ENCODE measurements at regions not wholly inside any gene's neighbourhood (a gene's known extent, or its start where the extent isn't known, plus 50 kb on each side); places are given as distances from the start of the nearest gene placed in this dataset.
"Not testable (repeated sequence)": the region's sequence is repeated elsewhere in the genome, so short reads cannot be mapped to it uniquely, and the experiment has no call there.

DNA sequence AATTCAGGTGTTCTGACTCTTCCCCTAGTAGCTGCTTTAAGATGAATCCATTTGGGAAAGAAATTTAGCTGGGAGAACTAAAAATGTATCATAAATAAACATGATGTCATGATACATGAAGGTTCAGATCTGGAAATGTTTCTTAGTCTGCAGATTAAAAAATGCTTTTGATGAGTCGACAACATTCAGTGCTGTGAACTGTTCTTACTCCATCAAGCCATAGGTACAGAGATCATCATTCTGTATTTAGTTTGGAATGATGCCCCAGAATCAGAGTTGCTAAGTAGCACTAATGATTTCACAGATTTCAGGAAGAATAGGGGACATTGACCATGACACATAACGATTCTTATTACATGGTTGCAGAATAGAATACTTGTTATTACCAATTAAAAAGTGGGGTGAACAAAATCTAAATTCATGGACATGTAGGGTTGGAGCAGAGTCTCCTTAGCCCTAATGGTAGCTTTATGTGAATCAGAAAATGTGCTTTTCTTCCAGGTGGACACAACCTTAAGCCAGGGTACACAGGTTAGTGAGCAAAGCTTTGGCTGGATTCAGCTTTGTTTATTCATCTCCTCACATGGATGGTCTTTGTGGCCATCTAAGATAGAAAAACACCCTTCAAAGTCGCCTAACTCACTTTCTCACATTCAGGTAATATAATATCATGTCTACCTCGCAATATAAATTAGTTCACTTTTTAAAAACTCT, 205.4 kb upstream of the SEL1L start:
- DNase-seq (ENCODE audit: low read depth in 2 of 3, low spot score in 2 of 3): no peak

DNA sequence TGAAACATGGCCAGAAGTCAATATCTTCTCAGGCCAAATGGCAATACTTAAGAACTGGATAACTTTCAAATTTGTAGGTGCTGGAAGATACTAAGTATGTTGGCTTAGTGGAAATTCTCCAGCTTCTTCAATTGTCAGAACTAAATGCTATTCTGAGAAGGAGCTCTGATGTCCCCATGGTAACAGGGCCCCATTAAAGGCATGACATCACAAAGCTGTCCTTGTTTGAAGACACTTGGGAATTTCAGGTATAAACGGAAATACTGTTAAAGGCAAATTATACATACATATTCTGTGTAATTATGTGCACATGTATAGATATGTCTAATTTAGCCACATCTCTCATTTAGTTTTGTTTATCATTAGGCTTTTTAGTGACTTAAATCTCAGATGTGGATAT, 210.0 kb upstream of the SEL1L start:
- DNase-seq (ENCODE audit: low read depth in 2 of 3, low spot score in 2 of 3): no peak

DNA sequence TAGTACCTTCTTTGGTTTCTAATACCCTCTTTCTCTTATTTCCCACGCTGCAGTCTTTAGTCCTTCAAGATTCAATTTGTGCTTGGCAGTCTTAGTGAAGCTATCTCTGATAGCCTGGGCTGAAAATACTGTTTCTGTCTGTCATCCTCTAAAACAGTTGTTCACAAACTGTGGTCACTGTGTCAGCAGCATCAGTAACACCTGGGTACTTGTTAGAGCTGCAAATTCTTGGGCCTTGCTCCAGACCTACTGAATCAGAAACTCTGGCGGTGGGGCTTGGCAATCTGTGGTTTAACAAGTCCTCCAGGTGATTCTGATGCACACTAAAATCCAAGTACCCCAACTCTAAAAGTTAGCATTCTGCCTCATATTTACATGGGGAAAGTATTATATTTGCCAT, 217.5 kb upstream of the SEL1L start:
- DNase-seq (ENCODE audit: low read depth in 2 of 3, low spot score in 2 of 3): no peak

DNA sequence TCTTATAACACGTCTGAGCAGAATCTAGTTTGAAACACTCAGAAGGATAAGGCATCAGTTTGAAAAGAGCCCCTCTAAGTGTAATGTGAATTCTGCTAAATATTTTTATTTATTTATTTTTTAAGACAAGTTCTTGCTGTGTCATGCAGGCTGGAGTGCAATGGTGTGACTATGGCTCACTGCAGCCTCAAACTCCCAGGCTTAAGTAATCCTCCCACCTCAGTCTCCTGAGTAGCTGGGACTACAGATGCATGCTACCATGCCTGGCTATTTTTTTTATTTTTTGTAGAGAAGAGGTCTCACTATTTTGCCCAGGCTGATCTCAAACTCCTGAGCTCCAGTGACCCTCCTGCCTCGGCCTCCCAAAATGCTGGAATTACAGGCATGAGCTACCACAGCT, 225.9 kb upstream of the SEL1L start:
- DNase-seq (ENCODE audit: low read depth in 2 of 3, low spot score in 2 of 3): no peak

DNA sequence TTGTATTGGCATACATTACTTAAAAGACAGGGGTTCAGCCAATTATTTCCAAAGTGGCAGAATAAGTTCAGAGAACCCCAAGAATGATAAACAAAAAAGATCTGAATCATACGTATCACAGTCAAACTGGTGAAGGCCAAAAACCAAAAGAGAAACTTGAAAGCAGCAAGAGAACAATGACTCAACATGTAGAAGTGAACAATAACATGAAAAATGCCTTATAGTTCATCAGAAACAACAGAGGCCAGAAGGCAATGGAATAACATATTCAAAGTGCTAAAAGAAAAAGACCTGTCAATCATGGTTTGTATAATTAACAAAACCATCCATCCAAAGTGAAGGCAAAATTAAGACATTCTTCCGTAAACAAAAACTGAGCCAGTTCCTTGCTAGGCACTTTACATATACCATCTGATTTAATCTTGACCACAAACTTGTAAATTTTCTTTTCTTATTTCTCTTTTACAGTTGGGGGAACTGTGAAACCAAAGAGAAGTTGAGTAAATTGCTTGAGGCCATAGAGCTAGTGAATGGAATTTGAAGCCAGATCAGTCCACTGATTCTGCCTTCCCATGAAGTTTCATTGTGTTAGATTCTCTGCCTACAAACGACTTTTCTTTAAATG, 232.1 kb upstream of the SEL1L start:
- DNase-seq (ENCODE audit: low read depth in 2 of 3, low spot score in 2 of 3): no peak

DNA sequence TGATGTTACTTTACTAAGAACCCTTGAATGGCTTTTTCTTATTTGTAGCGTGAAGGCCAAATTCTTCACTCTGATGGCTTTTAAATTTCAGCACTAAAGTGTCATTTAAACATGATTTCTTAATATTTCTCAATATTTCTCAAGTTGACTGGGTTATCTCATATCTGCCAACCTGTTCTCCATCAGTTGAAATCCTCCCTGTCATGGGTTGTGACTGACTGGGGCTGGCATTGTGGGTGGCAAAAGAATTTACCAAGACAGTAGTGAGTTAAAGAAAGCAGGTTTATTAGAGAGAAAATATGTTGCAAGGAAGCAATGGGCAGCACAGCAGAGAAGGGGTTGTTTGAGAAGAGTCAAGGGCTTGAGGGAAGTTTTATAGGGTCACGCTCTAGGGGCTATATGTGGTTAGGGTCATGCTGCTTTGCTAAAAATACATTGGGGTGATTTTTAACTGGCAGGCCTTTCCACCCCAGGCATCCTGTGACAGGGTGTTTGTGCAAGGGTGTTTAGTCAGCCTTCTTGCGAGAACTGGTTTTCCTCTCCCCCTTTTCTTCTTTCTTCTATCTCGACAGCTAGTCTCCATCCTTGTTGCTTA, 232.8 kb upstream of the SEL1L start:
- no peak for DNase-seq (ENCODE audit: low read depth in 2 of 3, low spot score in 2 of 3)

DNA sequence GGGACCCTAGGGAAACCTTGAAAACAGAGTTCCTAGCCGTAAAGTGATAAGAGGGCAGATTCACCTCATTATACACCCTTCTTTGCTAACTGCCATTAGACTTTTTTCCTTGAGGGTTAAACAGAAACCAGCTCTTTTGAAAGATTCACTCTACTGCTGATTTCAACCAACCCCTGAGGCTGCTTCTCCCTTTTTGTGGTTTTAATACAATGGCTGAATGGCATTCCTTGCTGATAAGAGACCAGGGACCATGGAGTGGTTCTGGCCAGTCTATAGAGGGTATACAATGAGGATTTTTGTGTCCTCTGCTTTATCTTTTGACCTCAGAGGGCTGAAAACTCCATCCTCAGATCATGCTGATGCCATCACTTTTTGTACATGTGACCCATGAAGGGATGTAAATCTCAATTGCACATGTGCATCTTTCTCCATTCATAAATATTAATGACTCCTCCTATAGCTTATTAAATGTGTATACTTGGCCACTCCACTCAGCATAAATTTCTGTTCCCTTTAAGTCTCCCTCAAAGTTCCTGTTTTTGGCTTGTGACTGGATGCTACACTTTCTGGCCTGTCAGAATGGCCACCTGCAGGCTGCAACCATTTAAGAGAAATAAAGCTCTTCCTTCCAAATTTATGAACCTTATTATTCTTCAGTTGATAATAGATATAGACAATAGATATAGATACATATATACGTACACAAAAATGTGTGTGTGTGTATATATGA, 233.8 kb upstream of the SEL1L start:
- no peak for DNase-seq (ENCODE audit: low read depth in 2 of 3, low spot score in 2 of 3)

DNA sequence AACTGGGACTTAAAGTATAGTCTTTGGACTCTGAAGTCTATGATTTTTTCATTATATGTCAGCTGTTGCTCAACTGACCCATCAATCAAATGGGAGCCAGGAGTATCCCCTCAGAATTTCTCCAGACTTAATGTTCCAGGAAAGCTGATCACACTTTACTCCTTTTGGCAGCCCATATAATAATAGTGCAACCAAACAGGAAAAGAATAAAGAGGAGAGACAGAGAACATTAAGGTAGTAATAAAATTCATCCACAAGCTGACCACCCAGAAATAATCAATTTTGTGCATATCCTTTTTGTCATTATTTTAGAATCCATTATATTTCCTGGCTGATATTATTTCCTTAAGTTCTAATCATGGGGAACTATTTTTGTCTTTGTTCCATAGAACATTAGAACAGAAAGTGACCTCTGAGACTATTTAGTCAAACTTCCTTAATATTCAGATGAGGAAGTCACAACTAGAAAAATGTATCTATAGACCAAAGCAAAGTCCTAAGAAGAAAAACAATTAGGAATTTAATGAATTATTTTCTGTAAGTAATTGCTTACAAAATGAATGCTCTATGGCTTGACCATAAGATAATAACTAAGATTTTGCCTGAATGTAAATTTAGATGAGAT, 238.1 kb upstream of the SEL1L start:
- DNase-seq (ENCODE audit: low read depth in 2 of 3, low spot score in 2 of 3): no peak

DNA sequence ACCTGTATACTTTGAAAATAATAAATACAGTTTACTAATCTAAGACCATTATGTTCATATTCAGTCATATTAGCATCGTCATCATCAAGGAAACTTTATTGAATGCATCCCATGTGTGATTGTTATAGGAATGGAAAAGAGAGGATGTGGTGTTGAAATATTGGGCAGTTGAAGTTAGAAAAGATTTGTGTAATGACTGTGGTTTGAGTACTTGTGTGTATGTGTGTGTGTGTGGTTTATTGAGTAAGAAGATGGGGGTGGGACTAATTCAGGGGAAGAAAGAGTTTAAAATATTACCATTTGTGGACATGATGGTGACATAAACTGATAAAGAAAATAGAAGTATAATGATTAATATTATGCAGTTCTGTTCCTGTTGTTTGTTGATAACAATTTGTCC, 238.7 kb upstream of the SEL1L start:
- DNase-seq (ENCODE audit: low read depth in 2 of 3, low spot score in 2 of 3): no peak

DNA sequence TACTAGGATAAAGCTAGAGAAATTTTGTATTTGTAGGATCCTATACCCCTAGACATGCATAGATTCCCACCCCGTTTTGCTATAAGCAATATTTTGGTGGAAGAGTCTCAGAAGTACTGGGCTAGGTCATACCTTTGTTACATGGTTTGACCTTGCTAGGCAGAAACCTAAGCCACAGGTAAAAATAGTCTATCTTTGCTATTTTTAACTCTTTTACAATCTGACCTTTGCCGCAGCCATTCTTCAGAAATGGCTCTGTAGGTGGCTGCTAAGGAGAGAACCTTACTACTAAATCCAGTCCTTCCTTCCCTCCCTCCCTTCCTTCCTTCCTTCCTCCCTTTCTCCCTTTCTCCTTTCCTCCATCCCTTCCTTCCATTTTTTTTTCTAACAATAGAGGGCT, 242.9 kb upstream of the SEL1L start:
- DNase-seq (ENCODE audit: low read depth in 2 of 3, low spot score in 2 of 3): no peak

DNA sequence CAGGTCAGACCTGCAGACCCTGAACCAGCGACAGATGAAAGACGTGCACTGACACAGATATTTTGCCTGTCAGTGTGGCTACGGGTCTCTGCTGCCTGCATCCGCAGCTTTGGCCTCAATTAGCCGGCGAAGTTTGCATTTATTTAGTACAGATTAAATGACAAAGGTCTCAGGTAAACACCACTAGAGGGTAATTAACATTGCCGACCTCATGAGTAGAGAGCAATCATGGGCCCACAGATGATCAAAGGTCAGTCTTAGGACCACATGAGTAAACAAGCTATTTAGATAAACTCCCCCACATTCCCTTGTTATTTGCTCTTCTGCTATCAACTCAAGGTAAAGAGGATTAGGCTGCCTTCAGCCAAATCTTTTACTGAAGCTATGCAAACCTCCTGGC, 248.1 kb upstream of the SEL1L start:
- not testable (repeated sequence) for DNase-seq (ENCODE audit: low read depth in 2 of 3, low spot score in 2 of 3)

DNA sequence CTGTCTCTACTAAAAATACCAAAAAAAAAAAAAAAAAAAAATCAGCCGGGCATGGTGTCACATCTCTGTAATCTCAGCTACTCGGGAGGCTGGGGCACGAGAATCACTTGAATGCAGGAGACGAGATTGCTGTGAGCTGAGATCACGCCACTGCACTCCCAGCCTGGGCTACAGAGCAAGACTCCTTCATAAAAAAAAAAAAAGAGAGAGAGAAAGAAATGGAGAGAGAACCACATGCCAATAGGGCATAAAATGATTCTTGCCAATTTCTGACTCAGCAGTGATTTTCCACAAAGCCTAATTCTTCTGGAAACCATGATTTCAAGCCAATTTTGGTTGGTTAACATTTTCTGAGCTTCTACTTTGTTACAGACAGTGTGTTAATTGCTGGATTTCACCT, 250.4 kb upstream of the SEL1L start:
- no peak for DNase-seq (ENCODE audit: low read depth in 2 of 3, low spot score in 2 of 3)

DNA sequence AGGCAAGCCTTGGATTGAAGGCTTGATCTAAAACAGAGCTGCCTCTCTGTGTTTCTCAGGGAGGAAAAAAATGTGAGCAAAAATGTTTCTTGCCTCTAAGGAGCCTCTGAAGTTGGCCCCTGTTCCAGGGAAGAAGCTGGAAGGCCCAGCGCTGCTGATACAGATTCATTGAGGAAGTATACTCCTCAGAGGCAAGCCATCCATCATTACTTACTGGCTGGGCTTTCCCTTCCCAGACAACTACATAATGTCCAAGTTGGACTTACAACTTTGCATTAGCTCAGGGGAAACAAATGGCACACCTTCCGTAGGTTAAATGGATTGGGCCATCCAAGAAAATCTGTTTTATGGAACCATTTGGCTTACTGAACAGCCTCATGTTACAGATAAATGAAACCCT, 263.7 kb upstream of the SEL1L start:
- DNase-seq (ENCODE audit: low read depth in 2 of 3, low spot score in 2 of 3): no peak

DNA sequence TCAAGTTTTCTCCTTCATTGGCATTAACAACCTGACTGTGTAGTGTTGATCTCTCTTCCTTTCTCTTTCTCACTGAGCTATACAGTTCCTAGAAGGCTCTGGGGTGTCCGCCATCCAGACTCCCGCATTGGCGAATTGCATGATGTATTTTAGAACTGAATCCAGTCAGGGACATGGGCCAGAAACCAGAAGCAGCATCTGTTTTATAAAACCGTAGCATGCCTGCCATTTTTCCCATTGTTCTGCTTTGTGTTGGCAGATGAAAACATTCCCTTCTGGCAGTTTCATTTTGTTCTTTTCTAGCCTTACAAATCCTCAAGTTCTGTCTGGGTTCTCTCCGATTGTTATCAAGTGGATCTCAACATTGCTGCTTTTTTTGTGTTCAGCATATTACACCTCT, 268.3 kb upstream of the SEL1L start:
- no peak for DNase-seq (ENCODE audit: low read depth in 2 of 3, low spot score in 2 of 3)

DNA sequence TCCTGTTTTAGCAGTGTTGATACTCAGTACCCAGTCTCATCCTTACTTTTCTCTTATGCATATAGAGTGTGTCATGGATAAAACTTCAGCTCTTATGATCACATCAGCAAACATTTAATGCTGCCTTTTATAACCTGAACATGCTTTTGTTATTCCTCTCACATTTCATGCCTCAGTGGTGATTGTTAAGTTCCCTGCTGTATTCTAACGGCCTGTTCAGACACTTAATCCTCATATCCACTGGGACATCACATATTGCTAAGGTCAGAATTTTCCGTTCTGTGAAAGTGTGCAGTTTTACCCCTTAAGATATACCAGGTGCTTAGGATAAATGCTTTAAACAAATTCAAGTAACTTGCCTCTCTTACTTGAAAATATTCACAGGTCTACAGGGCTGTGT, 268.7 kb upstream of the SEL1L start:
- DNase-seq (ENCODE audit: low read depth in 2 of 3, low spot score in 2 of 3): no peak

DNA sequence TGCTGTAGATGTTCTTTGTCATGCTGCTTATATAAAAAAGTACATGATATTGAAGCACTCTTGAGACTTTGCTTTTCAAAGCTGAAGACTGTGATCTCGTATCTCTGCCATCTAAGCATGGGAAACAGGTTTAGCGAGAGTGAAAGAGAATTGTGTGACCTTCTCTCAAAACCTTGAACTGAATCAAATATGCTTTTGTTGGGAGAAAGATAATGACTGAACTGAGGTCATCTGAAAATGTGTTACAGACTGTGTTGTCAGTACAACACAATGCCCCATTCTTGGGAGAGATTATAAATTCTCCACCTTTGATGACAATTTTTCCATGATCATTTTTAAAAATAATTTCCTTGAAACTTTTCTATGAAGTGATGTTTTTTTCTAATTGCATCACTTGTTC, 272.1 kb upstream of the SEL1L start:
- DNase-seq (ENCODE audit: low read depth in 2 of 3, low spot score in 2 of 3): no peak

DNA sequence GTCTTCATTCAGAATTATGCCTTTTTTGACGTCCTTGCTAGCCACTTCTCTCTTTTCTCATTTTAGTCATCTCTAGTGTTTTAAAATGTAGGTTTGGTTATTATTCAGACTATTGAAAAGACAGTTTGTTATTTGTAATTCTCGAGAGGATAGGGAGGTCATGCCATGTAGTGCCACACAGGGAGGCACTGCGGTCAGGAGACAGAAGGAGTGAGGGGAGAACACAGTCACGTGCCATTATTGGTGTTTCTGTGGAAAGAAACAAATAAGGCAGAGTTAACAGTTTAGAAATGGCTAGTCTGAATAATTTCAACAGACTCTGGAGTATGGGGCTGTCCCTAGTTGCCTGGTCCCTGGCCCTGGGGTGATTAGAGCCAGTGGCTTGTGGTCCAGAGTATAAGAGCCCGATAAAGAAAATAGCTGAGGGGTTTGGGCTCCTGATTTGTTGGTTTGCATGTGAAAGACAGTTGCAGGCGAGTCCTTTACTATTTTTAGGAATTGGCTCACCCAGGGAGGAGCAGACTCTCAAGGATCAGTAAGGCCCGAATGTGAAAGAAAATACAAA, 278.1 kb upstream of the SEL1L start:
- no peak for DNase-seq (ENCODE audit: low read depth in 2 of 3, low spot score in 2 of 3)

DNA sequence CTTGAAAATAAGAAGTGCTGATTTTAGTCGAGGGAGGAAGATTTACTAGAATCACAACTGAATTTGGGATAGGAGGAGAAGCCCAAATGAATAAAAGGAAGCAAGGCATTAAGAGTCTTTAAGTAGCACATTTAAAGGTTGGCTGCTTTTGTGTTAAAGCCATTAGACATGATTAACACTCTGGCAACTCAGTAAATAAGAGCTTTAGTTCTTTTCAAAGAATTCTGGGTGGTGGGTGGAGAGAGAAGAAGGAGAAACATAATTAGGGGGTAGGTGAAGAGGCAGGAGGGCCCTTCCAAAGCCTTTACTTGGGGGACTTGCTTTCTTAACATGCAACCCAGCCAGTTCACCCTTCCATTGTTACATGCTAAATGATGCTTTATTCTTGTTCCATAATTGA, 284.6 kb upstream of the SEL1L start:
- DNase-seq (ENCODE audit: low read depth in 2 of 3, low spot score in 2 of 3): no peak

DNA sequence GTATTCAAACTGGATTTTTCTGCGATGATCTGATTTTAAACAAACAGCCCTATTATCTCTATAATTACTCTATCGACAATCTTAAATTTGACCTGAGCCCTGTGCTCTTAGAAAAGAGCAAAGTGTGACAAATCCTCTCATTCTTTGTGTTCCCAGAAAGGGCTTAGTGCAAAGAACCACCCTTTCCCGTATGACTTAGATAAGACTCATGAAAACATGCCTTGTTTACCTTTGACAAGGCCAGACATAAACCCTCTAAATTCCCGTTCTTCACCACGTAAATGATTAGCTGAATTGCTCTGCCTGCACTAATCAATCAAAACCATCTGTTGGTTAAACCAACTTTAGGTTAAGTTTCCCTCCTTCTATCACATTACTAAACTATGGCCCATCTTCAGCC, 285.7 kb upstream of the SEL1L start:
- DNase-seq (ENCODE audit: low read depth in 2 of 3, low spot score in 2 of 3): no peak

DNA sequence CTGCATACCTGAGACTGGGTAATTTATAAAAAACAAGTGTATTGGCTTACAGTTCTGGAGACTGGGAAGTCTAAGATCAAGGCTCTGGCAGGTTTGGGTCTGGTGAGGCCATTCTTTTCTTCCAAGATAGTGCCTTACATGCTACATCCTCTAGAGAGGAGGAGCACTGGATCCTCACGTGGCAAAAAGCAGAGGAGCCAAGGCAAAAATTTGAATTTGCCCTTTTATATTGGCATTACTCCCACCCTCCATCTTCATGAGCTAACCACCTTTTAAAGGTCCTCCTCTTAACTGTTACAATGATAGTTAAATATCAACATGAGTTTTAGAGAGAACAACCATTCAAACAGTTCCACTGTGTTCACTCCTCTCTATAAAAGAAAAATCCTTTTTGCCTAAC, 286.3 kb upstream of the SEL1L start:
- DNase-seq (ENCODE audit: low read depth in 2 of 3, low spot score in 2 of 3): no peak

DNA sequence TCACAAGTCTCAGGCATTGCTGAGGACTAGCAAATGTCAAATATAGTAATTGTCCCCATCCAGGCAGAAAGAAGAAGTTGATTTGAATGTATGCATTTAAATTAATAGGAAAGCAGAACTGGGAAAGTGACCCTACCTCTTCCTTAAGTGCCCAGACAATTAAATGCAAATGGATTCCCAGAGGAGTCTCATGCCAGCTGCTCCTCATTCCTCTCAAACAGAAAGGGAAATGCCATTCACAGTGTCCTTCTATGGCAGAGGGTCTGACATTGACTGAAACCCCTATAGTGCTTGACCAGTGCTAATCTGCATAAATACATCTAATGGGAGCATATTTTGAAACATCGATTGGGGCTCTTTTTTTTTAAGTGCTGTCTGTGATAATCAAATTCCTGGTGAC, 292.4 kb upstream of the SEL1L start:
- no peak for DNase-seq (ENCODE audit: low read depth in 2 of 3, low spot score in 2 of 3)

Data from activated CD8-positive, alpha-beta memory T cell treated with anti-CD3 and anti-CD28 coated beads for 48 hours (primary cell).